Esophagus squamous epithelium (tissue), 4 donors: ENCODE measurements at regions not wholly inside any gene's neighbourhood (a gene's known extent, or its start where the extent isn't known, plus 50 kb on each side); places are given as distances from the start of the nearest gene placed in this dataset.

Source experiments
- CTCF ChIP-seq, 6 experiments: fragments of 450-650 bp in 4 of 6; fragments of 200-600 bp in 2 of 6; sonication (generic) in 2 of 6; IDR thresholded peaks; one replicate each; pipeline ENCODE4 v1.5.1; 2016 to 2019; ENCODE audit warnings: antibody characterized with exemption in 6 of 6, mild to moderate bottlenecking in 4 of 6, moderate library complexity in 4 of 6
- POLR2A ChIP-seq, 4 donors: fragments of 450-650 bp; IDR thresholded peaks; one replicate each; pipeline ENCODE4 v1.6.1; 2017; ENCODE audit warnings: antibody characterized with exemption in 4 of 4, mild to moderate bottlenecking in 4 of 4, moderate library complexity in 3 of 4

- no peak for TF ChIP-seq CTCF (IDR thresholded peaks at IDR 0.05)
- TF ChIP-seq POLR2A (IDR thresholded peaks at IDR 0.05): no peak
Observed at GRCh38 chr4:56104188-56104587, 155.4 kb downstream of the CEP135 start.
